GM12865 (cell line): ENCODE measurements at regions not wholly inside any gene's neighbourhood (a gene's known extent, or its start where the extent isn't known, plus 50 kb on each side); places are given as distances from the start of the nearest gene placed in this dataset.

Experiments
- DNase-seq: peaks from one replicate; pipeline ENCODE4 v3.0.0; 2010; ENCODE audit warnings: low read depth
- H3K4me3 ChIP-seq: 2 replicates; pipeline ENCODE4 v1.5.1; 2011; ENCODE audit warnings: mild to moderate bottlenecking, low read depth, low read length, control low read depth
- CTCF ChIP-seq: IDR thresholded peaks from 2 replicates; pipeline ENCODE4 v1.5.1; 2011; ENCODE audit warnings: low read length, control low read depth, low read depth, inconsistent platforms; ENCODE audit not compliant: insufficient read depth; ENCODE audit errors: missing control alignments

DNA sequence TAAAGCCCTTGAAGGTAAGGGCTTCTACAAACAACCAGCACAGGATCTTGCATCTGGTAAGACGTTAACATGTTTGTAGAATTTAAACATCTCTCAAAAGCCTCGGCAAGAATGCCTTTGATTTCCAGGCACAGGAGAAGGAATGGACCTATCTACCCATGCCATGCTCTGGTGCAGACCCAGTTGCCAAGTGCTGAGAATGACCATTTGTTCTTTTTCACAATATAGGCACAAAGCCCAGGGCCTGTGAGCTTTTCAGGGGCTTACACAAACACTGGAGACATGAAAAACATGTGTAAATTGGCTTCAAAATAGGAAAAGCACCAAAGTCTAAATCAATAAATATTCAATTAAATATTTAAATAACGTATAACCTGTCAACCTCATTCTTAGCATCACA is 266.9 kb upstream of the TTC14 start:
- no peak overlapping the region for H3K4me3 ChIP-seq
- no peak for TF ChIP-seq CTCF
- DNase-seq, result no peak

DNA sequence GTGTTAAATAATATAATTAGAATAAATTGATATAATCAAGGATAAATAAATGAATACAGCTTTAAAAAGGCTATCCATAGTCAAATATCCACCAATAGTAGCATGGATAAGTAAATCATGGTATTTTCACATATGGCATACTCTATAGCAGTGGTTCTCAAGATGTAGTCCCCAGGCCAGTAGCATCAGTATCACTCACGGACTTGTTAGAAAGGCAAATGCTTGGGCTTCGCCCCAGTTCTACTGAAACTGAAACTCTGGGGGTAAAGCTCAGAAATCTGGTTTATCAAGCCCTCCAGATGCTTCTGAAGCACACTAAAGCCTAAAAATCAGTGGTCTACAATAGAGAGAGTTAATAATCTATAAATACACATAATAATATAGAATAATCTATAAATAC is 261.6 kb upstream of the TTC14 start:
- DNase-seq, result no peak
- no peak overlapping the region for H3K4me3 ChIP-seq
- TF ChIP-seq CTCF, result no peak

DNA sequence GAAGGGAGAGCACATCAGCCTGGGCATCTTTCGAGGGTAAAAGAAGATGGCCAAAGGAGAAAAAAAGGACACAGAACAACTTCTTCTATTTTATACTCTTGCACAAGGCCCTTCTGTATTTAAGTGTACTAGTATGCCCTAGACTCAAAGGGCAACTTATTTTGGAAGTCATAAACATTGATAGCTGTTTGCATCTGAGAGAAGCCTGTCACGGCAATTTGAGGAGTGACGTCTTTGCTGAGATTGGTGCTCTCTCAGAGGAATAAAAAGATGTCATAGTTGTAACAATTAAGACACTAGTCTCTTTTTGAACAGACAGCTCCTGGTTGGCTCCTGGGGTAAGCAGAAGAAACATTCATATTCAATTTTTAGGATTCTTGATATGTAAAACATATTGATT is 260.4 kb upstream of the TTC14 start:
- H3K4me3 ChIP-seq, result no peak overlapping the region
- no peak for TF ChIP-seq CTCF
- DNase-seq, result no peak

DNA sequence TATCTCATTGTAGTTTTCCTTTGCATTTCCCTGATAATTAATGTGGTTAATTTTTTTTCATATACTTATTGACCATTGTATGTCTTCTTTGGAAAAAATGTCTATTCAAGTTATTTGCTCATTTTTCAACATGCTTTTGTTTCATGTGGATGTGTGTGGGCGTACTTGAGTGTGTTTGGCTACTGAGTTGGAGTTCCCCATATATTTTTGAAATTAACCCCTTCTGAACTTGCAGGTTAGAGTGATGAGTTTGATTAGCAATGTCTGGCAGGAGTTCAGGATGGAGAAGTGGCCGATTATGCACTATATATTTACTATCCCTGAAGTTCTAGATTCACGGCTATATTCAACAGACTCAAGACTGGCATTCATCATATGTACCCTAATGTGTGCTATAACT is 250.4 kb upstream of the TTC14 start:
- TF ChIP-seq CTCF, result no peak
- no peak for DNase-seq
- no peak overlapping the region for H3K4me3 ChIP-seq

- no peak for TF ChIP-seq CTCF
- no peak for DNase-seq
- H3K4me3 ChIP-seq, result no peak overlapping the region
These were observed 249.7 kb upstream of the TTC14 start for GRCh38 chr3:180352261-180352660.

DNA sequence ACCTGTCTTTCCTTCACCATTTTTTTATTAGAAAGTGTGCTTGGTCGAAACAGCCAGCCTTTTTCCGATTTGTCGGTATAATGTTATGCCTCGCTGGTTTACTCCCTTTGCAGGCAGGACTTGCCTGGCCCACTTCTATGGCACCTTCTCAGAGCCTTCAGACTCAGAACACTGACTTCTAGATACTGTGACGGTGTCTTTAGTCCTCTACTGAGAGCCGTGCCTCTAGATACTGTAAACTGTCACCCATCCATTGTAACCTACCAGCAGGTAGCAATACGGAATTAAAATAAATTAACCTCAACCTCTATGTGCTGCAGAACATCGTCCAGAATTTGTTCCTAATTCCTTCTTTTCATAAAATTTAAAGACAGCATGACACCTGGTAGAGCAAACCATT is 247.7 kb upstream of the TTC14 start:
- no peak for DNase-seq
- H3K4me3 ChIP-seq, result no peak overlapping the region
- TF ChIP-seq CTCF, result no peak

DNA sequence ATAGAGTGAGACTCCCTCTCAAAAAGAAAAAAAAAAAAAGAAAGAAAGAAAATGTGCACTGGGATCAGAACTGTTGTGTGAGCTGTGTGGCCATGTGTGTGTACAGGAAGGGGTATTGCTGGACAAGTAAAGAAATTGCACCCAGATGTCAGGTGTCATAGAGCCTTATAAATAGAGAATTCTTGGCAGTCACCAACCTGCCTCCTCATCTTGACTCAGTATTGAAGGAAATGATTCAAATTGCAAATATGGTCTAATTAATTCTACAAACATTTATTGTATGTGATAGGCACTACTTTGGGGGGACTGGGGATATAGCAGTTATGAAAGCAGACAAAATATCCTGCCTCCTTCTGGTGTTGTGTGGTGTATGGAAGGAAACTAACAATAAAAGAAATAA is 243.8 kb upstream of the TTC14 start:
- H3K4me3 ChIP-seq, result no peak overlapping the region
- DNase-seq, result no peak
- TF ChIP-seq CTCF, result no peak
